DMS 273 treated with DMSO at 0.1 percent for 48 hours (cell line): ENCODE measurements at regions not wholly inside any gene's neighbourhood (a gene's known extent, or its start where the extent isn't known, plus 50 kb on each side); places are given as distances from the start of the nearest gene placed in this dataset.

Experiments used
- DNase-seq: peaks from one replicate; lab custom pipeline; 2025; lab: John Stamatoyannopoulos, UW

GRCh38 chr1:181858135-181858534 is 203.4 kb downstream of the ZNF648 start:
- no peak for DNase-seq
